T-cell (primary cell): ENCODE measurements at regions not wholly inside any gene's neighbourhood (a gene's known extent, or its start where the extent isn't known, plus 50 kb on each side); places are given as distances from the start of the nearest gene placed in this dataset.

Experiments used
- ATAC-seq, 4 experiments: fragments of 200-7000 bp in 3 of 4; fragments of 150-1000 bp in 1 of 4; cut with Tn5 transposase; replicated peaks in 1 of 4; 1 replicate in 3 of 4; 2 replicates in 1 of 4; pipeline ENCODE4 v1.10.0; 2021; ENCODE audit warnings: moderate library complexity in 3 of 4, mild to moderate bottlenecking in 2 of 4, moderate number of reproducible peaks in 1 of 4
- CTCF ChIA-PET, 2 donors: fragments of 300-600 bp; sonication (Branson Sonifier 250); formaldehyde crosslinking; loops; one replicate each; lab custom pipeline; 2022; ENCODE audit warnings: antibody characterized with exemption in 2 of 2; lab: Charles Lee
- POLR2A ChIA-PET, 2 donors: fragments of 300-600 bp; sonication (Branson Sonifier 250); formaldehyde crosslinking; loops; one replicate each; lab custom pipeline; 2022; ENCODE audit warnings: antibody characterized with exemption in 2 of 2; lab: Charles Lee
- DNase-seq, 35 experiments: peaks; one replicate each; pipeline versions ENCODE4 v3.0.0 to v3.0.0-alpha.2; 2013 to 2023
- H3K27ac ChIP-seq: one replicate; pipeline ENCODE4 v1.5.1; 2013; ENCODE audit warnings: low read length
- H3K27me3 ChIP-seq, 2 experiments: replicated peaks in 1 of 2; 1 replicate in 1 of 2; 2 replicates in 1 of 2; pipeline versions ENCODE4 v1.6.1 to v1.7.0; 2013; ENCODE audit warnings: low read length in 1 of 2, mixed read lengths in 1 of 2; ENCODE audit not compliant: control insufficient read depth in 2 of 2, insufficient read depth in 2 of 2; ENCODE audit errors: extremely low read depth in 1 of 2
- H3K36me3 ChIP-seq, 2 donors: 1 replicate in 1 of 2; 2 replicates in 1 of 2; pipeline versions ENCODE4 v1.6.1 to v1.7.0; 2013; ENCODE audit warnings: low read length in 1 of 2; ENCODE audit not compliant: control insufficient read depth in 2 of 2, insufficient read depth in 1 of 2; ENCODE audit errors: extremely low read depth in 1 of 2
- H3K4me1 ChIP-seq, 2 experiments: 1 replicate in 1 of 2; 2 replicates in 1 of 2; pipeline versions ENCODE4 v1.6.1 to v1.7.0; 2013; ENCODE audit warnings: low read length in 2 of 2, mixed read lengths in 1 of 2; ENCODE audit not compliant: insufficient read depth in 2 of 2, control insufficient read depth in 1 of 2; ENCODE audit errors: extremely low read depth in 1 of 2
- H3K4me3 ChIP-seq, 2 donors: 1 replicate in 1 of 2; 2 replicates in 1 of 2; pipeline versions ENCODE4 v1.5.1 to v1.7.0; 2013; ENCODE audit warnings: mild to moderate bottlenecking in 2 of 2, low read length in 1 of 2, moderate library complexity in 1 of 2; ENCODE audit not compliant: control insufficient read depth in 1 of 2; ENCODE audit errors: extremely low read depth in 1 of 2
- H3K9me3 ChIP-seq: 2 replicates; pipeline ENCODE4 v1.7.0; 2013
- H3K27ac Mint-ChIP-seq, 2 donors: one replicate each; pipeline ENCODE4 v1.8.0; 2020 to 2021; ENCODE audit warnings: mild to moderate bottlenecking in 2 of 2, mixed read lengths in 2 of 2
- H3K27me3 Mint-ChIP-seq, 2 donors: one replicate each; pipeline ENCODE4 v1.8.0; 2021 to 2022; ENCODE audit warnings: mixed read lengths in 2 of 2
- H3K36me3 Mint-ChIP-seq: one replicate; pipeline ENCODE4 v1.8.0; 2021; ENCODE audit warnings: mixed read lengths
- H3K4me1 Mint-ChIP-seq, 3 donors: one replicate each; pipeline ENCODE4 v1.8.0; 2020 to 2022; ENCODE audit warnings: mixed read lengths in 3 of 3, mild to moderate bottlenecking in 1 of 3
- H3K4me3 Mint-ChIP-seq, 3 donors: one replicate each; pipeline ENCODE4 v1.8.0; 2020 to 2022; ENCODE audit warnings: mild to moderate bottlenecking in 3 of 3, mixed read lengths in 3 of 3, moderate library complexity in 3 of 3
- H3K9me3 Mint-ChIP-seq, 3 donors: one replicate each; pipeline ENCODE4 v1.8.0; 2020 to 2022; ENCODE audit warnings: mixed read lengths in 3 of 3
- WGBS: methylation state at CpG from one replicate; pipeline ENCODE4 v1.1.5; 2013; ENCODE audit warnings: missing lambda C conversion rate; ENCODE audit not compliant: insufficient coverage; 5-methylcytosine and 5-hydroxymethylcytosine counted together

GRCh38 chr5:3031733-3032378 is 280.4 kb upstream of the IRX2 start:
- Mint-ChIP-seq H3K4me1 (no peaks in the 10 kb centered on the region), H3K4me3 (no peak overlapping the region), H3K9me3 (peaks cover 2 to 13% (median 9%) of the 10 kb centered on the region in 3 donors), H3K27me3 (no peaks in the 10 kb centered on the region), H3K27ac (no peak overlapping the region), H3K36me3 (no peaks in the 10 kb centered on the region)
- no peak overlapping the region for H3K27ac ChIP-seq
- ATAC-seq (no peak), DNase-seq (no peak)
- H3K9me3 ChIP-seq: no peaks in the 10 kb centered on the region
- ChIA-PET POLR2A (no interaction called here), CTCF (no interaction called here)
- no peak overlapping the region for H3K4me3 ChIP-seq
- H3K27me3 ChIP-seq: no peaks in the 10 kb centered on the region
- H3K4me1 ChIP-seq: no peaks in the 10 kb centered on the region
- no peaks in the 10 kb centered on the region for H3K36me3 ChIP-seq
- 97% methylated on average over 4 of the region's 16 CpGs for WGBS

GRCh38 chr5:3030511-3031165 is 279.2 kb upstream of the IRX2 start:
- no peaks in the 10 kb centered on the region for H3K27me3 ChIP-seq
- 90% methylated on average over 16 of the region's 21 CpGs for WGBS
- Mint-ChIP-seq H3K27ac (no peak overlapping the region), H3K36me3 (no peaks in the 10 kb centered on the region), H3K9me3 (peaks cover 2 to 10% (median 9%) of the 10 kb centered on the region in 3 donors), H3K4me1 (no peaks in the 10 kb centered on the region), H3K4me3 (no peak overlapping the region), H3K27me3 (no peaks in the 10 kb centered on the region)
- ChIA-PET CTCF (interaction anchor here in 1 of 2 donors (0.6 kb wide), 1 partner anchor 10 kb away, joined by 3 read pairs; no protein-coding TSS in a partner anchor), POLR2A (no interaction called here)
- H3K9me3 ChIP-seq: no peaks in the 10 kb centered on the region
- ATAC-seq (no peak), DNase-seq (no peak)
- H3K4me1 ChIP-seq: no peaks in the 10 kb centered on the region
- H3K4me3 ChIP-seq: no peak overlapping the region
- H3K27ac ChIP-seq: no peak overlapping the region
- no peaks in the 10 kb centered on the region for H3K36me3 ChIP-seq

- H3K4me3 Mint-ChIP-seq: no peak overlapping the region
- H3K27me3 ChIP-seq: no peaks in the 10 kb centered on the region
Observed at GRCh38 chr5:3029396-3029795, 277.9 kb upstream of the IRX2 start.

GRCh38 chr5:3027866-3028635 is 276.6 kb upstream of the IRX2 start:
- no peaks in the 10 kb centered on the region for H3K36me3 Mint-ChIP-seq
- H3K27ac ChIP-seq: no peak overlapping the region
- no peak overlapping the region for H3K27ac Mint-ChIP-seq
- no peaks in the 10 kb centered on the region for H3K36me3 ChIP-seq
- H3K9me3 Mint-ChIP-seq: peaks cover 2 to 9% (median 3%) of the 10 kb centered on the region in 3 donors
- ChIA-PET CTCF (no interaction called here), POLR2A (no interaction called here)
- H3K4me1 Mint-ChIP-seq: no peaks in the 10 kb centered on the region
- H3K9me3 ChIP-seq: no peaks in the 10 kb centered on the region
- no peak for ATAC-seq
- no peak for DNase-seq
- H3K4me3 Mint-ChIP-seq: no peak overlapping the region
- peaks cover 0 to under 1% of the 10 kb centered on the region in 2 experiments for H3K27me3 ChIP-seq
- H3K4me1 ChIP-seq: no peaks in the 10 kb centered on the region
- H3K27me3 Mint-ChIP-seq: no peaks in the 10 kb centered on the region
- H3K4me3 ChIP-seq: no peak overlapping the region
- 75% methylated on average over 23 of the region's 23 CpGs for WGBS

More at GRCh38 chr5:3029396-3029795, 277.9 kb upstream of the IRX2 start:
- DNase-seq (no peak), ATAC-seq (no peak)
- Mint-ChIP-seq H3K36me3 (no peaks in the 10 kb centered on the region), H3K27me3 (no peaks in the 10 kb centered on the region), H3K4me1 (no peaks in the 10 kb centered on the region), H3K27ac (no peak overlapping the region), H3K9me3 (peaks cover 2 to 9% (median 5%) of the 10 kb centered on the region in 3 donors)
- no peaks in the 10 kb centered on the region for H3K4me1 ChIP-seq
- 89% methylated on average over 6 of the region's 9 CpGs for WGBS
- no peak overlapping the region for H3K27ac ChIP-seq
- no peaks in the 10 kb centered on the region for H3K36me3 ChIP-seq
- POLR2A ChIA-PET: no interaction called here
- no peak overlapping the region for H3K4me3 ChIP-seq
- CTCF ChIA-PET: no interaction called here
- no peaks in the 10 kb centered on the region for H3K9me3 ChIP-seq

GRCh38 chr5:3027185-3027865 is 275.8 kb upstream of the IRX2 start:
- DNase-seq: no peak
- CTCF ChIA-PET: no interaction called here
- Mint-ChIP-seq H3K36me3 (no peaks in the 10 kb centered on the region), H3K27ac (no peak overlapping the region), H3K4me3 (no peak overlapping the region), H3K9me3 (peaks cover 2 to 9% (median 3%) of the 10 kb centered on the region in 3 donors), H3K4me1 (no peaks in the 10 kb centered on the region), H3K27me3 (no peaks in the 10 kb centered on the region)
- Histone ChIP-seq H3K27ac (no peak overlapping the region), H3K36me3 (no peaks in the 10 kb centered on the region), H3K4me3 (no peak overlapping the region), H3K9me3 (no peaks in the 10 kb centered on the region), H3K4me1 (no peaks in the 10 kb centered on the region), H3K27me3 (peaks cover 0 to 5% of the 10 kb centered on the region in 2 experiments)
- no peak for ATAC-seq
- POLR2A ChIA-PET: no interaction called here
- WGBS: 82% methylated on average over 9 of the region's 17 CpGs

GRCh38 chr5:3026651-3027050 is 275.2 kb upstream of the IRX2 start:
- Histone ChIP-seq H3K4me3 (no peak overlapping the region), H3K9me3 (no peaks in the 10 kb centered on the region), H3K27ac (no peak overlapping the region), H3K4me1 (no peaks in the 10 kb centered on the region), H3K36me3 (no peaks in the 10 kb centered on the region), H3K27me3 (peaks cover 0 to 5% of the 10 kb centered on the region in 2 experiments)
- no peak overlapping the region for H3K4me3 Mint-ChIP-seq
- ATAC-seq: no peak
- no peaks in the 10 kb centered on the region for H3K4me1 Mint-ChIP-seq
- no peak overlapping the region for H3K27ac Mint-ChIP-seq
- no peak for DNase-seq
- ChIA-PET POLR2A (no interaction called here), CTCF (no interaction called here)
- peaks cover 2 to 9% (median 3%) of the 10 kb centered on the region in 3 donors for H3K9me3 Mint-ChIP-seq
- 93% methylated on average over 3 of the region's 7 CpGs for WGBS
- no peaks in the 10 kb centered on the region for H3K27me3 Mint-ChIP-seq
- H3K36me3 Mint-ChIP-seq: no peaks in the 10 kb centered on the region
